ENCODE measurements at regions not wholly inside any gene's neighbourhood (a gene's known extent, or its start where the extent isn't known, plus 50 kb on each side); places are given as distances from the start of the nearest gene placed in this dataset.

DNA sequence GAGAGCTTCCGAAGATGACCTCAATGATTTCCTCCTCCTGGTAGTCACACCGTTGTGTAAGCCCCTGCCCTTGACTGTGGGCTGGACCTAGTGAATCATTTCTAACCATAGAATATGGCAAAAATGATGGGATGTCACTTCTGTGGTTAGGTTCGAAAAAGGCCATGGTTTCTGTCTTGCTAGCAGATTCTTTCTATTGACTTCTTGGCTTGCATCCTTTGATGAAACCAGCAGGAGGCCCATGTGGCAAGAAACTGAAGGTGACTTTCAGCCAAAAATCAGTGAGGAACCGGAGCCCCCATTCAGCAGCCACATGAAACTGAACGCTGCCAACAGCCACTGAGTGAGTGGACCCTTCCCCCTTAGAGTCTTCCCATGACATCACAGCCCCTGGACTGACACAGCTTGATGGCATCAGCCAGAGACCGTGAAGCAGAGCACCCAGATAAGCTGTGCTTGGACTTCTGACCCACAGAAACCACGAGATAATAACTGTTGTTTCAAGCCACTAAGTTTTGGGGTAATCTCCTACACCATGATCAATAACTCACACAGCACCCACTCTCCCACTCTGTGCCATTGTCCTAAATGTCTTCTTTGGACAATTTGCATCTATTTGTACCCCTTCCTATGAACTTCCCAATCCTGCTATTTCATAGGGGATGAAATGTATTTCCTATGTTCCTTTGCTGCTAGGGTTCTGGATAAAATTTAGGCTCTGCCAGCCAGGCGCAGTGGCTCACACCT, 148.0 kb upstream of the STX18 start:
- DNase-seq: no peak

- no peak for DNase-seq
These were observed 146.3 kb upstream of the STX18 start for GRCh38 chr4:4687935-4688727.

DNA sequence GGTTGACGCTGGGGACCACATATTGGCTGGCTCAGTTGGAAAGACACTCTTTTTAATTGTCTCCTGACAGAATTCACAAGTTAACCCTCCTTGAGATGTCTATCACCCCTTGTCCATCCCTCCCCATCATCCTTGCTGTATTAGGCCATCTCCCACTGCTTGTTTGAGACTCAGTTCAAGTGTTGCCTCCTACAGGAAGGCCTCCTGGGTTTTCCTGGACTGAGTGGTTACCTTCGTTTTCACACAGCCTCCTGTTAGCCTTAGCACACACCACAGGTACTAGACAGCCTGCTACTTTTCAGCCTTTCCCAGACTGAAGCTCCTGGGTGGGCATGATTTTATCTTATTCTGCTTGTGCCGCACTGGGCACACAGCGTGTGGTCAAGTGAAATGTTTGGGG, 145.3 kb upstream of the STX18 start:
- no peak for DNase-seq

GRCh38 chr4:4685810-4686795, 144.3 kb upstream of the STX18 start:
- no peak for DNase-seq

DNA sequence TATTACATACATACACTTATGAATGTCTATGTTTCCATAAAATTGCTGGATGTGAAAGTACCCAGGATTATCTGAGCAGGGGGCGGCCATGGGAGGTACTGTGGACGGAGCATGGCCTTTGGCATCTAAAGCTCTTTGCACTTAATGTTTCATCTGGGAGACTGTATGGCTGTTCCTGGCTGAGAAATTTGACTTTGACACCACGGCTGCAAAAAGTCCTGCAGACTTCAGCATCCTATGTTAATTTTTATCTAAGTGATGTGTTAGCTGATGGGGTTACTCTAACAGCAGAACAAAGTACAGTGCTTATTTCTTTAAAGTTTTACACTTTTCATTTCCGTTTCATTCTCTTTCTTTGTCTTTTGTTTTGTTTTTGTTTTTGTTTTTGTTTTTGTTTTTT, 139.8 kb upstream of the STX18 start:
- no peak for DNase-seq

DNA sequence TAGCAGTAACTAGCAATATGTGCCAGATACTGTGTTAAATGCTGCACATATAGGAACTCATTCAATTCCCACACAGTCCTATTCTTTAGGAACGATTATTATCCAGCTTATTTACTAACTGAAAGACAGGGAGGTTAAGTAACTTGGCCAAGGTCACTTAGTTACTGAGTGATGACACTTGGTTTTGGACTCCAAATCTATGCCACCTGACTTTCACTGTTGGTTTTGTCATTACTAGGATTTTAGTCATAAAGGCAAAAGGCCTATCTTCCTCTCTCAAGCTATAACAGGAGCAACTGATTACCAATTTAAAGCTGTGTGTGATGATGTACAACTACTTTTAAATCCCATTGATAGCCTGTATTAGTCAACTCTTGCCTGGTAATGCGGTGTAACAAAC, 138.9 kb upstream of the STX18 start:
- no peak for DNase-seq

DNA sequence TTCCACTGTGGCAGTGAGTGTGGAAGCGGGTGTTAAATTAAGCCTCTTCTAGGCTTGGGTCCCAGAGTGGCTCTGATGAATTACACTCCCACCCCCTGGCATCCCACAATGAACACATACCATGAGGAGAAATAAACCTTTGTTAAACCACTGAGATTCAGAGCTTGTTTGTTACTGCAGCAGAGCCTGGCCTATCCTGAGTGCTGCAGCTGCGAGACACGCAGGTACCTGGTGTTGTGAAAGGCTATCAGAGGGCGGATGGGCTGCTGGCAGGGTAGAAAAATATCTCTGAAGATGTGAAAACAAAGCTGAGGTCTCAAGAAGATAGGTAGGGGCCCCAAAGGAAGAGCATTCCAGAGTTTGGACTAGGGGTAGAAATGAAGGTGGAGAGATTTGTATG, 138.4 kb upstream of the STX18 start:
- DNase-seq: no peak

GRCh38 chr4:4677556-4678522, 136.0 kb upstream of the STX18 start:
- DNase-seq: peak; percentile 77

DNA sequence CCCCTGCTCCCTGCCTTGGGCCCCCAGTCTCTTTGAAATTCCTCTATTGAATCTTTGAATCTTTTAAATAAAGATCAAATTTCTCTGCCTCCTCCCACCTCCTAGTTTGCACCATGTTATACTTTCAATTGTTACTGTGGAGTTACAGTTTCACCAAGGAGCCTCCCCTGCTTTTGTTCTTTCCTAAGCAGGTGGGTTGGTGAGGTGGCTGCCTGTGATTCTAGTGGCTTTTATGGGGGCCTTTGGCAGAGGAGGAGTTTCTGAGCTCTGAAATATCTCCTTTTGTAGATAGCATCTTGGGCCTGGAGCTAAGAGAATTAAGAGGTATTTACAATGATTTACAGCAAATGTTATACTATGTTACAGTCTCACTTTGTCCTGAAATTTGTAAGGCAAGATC, 133.8 kb upstream of the STX18 start:
- DNase-seq: no peak

DNA sequence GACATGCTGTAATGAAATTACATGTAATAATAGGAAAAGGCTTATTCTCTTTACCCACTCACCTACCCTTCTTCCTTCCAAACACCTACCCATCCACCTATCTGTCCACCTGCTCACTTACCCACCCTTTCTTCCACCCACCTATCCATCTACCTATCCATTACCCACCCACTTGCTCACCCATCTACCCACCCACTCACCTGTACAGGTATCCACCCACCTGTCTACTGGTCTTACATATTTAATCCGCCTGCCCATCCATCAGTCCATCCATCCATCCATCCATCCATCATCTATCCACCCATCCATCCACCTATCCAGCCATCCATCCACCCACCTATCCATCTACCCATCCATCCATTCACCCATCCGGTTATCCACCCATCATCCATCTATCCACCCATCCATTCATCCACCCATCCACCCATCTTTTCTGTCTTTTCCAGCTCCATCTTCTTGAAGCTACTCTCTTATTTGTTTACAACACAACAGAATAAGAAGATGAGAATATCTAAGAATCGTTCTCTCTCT, 133.3 kb upstream of the STX18 start:
- DNase-seq: no peak

DNA sequence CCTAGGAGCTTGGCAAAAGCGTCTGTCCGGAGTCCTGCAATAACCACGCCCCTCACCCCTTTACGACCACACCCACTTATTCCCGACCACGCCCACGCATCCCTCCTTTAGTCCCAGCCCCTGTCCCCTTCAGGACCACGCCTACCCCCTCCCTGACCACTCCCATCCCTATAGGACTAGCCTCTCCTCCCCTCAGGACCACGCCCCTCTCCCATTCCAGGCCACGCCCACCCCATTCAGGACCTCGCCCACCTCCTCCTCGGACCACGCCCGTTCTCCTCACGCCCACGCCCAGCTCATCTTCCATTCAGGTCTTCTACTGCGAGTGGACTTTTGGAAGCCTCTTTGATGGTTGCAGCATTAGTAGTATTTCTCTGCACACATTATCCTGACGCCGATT, 131.2 kb upstream of the STX18 start:
- DNase-seq: peak; percentile 95

DNA sequence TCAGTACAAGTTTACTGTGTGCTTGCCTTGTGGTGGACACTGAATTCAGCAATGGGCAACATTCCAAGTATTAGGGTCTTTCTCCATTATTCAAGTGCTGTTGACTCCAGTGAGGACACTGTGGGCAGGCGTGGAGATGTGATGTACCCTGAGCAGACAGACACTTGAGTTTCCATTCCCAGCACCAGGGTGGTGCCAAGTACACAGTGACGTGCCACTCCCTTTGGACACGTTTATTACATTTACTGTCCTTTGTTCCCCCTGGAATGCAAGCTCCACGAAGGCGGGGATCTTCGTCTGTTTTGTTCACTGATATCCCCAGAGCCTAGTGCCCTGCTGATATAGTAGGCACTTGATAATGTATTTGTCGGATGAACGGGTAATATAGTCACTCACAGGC, 130.6 kb upstream of the STX18 start:
- DNase-seq: no peak

DNA sequence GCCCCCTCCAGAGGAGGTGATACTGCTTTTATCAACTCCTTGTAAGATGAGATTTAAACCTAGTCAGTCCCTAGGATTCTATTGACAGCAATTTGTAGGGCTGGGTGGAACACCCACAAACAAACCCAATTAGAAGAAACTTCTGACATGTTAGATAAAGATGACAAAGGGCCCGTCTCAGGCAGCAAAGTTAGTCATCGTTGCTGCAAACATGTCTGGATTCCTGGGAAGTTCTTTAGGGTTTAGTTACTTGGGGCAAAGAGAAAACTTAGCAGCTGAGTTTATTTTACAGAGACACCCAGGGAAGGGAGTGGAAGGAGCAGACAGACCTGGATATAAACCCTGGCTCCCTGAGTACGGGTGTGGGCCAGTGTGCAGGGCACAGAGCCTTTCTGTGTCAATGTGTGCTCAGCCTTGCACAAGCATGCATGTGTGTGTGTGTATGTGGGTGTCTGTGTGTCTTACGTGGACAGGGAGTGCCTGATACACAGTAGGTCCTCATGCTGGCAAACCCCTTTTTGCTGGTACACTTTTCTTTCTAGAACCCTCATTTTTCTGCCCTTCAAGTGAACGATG, 130.0 kb upstream of the STX18 start:
- no peak for DNase-seq

- DNase-seq: no peak
These were observed 129.0 kb upstream of the STX18 start for GRCh38 chr4:4670869-4671268.

GRCh38 chr4:4668355-4669210, 126.7 kb upstream of the STX18 start:
- DNase-seq: no peak

DNA sequence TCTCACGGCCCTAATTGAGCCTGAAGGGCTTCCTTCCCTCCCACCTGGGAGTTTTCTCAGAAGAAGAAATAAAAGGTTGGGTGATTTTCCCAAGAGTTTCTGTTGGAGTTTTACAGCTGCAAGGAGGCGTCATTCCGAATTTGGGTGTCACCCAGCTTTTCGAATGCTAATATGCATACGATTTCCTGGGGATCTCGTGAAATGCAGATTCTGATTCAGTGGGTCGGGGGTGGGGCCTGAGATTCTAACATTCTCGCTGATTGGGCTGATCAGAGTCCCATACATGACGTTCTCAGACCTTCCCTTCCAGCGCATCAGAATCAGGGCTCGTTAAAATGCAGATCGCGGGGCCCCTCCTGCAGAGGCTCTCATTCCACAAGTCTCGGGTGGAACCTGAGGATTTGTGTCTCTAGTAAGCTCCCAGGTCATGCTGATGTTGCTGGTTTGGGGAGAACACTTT, 125.8 kb upstream of the STX18 start:
- peak; percentile 71 for DNase-seq

- DNase-seq: peak; percentile 93
These were observed 125.1 kb upstream of the STX18 start for GRCh38 chr4:4666693-4667621.

- DNase-seq: peak; percentile 91
These were observed 124.3 kb upstream of the STX18 start for GRCh38 chr4:4666187-4666586.

- DNase-seq: no peak
These were observed 122.4 kb upstream of the STX18 start for GRCh38 chr4:4664234-4664633.

Measured in islet precursor cell (in vitro differentiated cells).